Sigmoid colon (tissue), 6 donors: ENCODE measurements at regions not wholly inside any gene's neighbourhood (a gene's known extent, or its start where the extent isn't known, plus 50 kb on each side); places are given as distances from the start of the nearest gene placed in this dataset.

Source experiments
- DNase-seq: peaks from one replicate; pipeline ENCODE4 v3.0.0-alpha.2; 2019
- H3K27ac ChIP-seq, 4 donors: fragments of 200-600 bp; sonication (generic); one replicate each; pipeline ENCODE4 v1.5.1; 2016 to 2019; ENCODE audit warnings: mild to moderate bottlenecking in 1 of 4
- H3K27me3 ChIP-seq, 3 donors: fragments of 200-600 bp; sonication (generic); one replicate each; pipeline ENCODE4 v1.5.1; 2019; ENCODE audit warnings: mild to moderate bottlenecking in 1 of 3
- H3K36me3 ChIP-seq, 4 donors: fragments of 200-600 bp; sonication (generic); one replicate each; pipeline ENCODE4 v1.5.1; 2016 to 2019
- H3K4me1 ChIP-seq, 4 donors: fragments of 200-600 bp; sonication (generic); one replicate each; pipeline ENCODE4 v1.5.1; 2017 to 2019
- H3K4me3 ChIP-seq, 4 donors: fragments of 200-600 bp; sonication (generic); one replicate each; pipeline ENCODE4 v1.5.1; 2017 to 2019; ENCODE audit warnings: mild to moderate bottlenecking in 2 of 4, moderate library complexity in 1 of 4
- H3K9me3 ChIP-seq, 4 donors: fragments of 200-600 bp in 3 of 4; sonication (generic) in 3 of 4; one replicate each; pipeline versions ENCODE4 v1.5.1 to v1.6.1; 2013 to 2019
- EP300 ChIP-seq, 4 donors: sonication (generic); formaldehyde crosslinking; IDR thresholded peaks; one replicate each; pipeline ENCODE4 v1.6.1; 2017; ENCODE audit warnings: antibody characterized with exemption in 4 of 4
- POLR2A ChIP-seq, 2 donors: fragments of 450-650 bp; IDR thresholded peaks; one replicate each; pipeline ENCODE4 v1.6.1; 2016; ENCODE audit warnings: antibody characterized with exemption in 2 of 2, mild to moderate bottlenecking in 2 of 2, moderate library complexity in 2 of 2
- POLR2AphosphoS5 ChIP-seq, 4 donors: sonication (generic); formaldehyde crosslinking; IDR thresholded peaks; one replicate each; pipeline ENCODE4 v1.6.1; 2017; ENCODE audit warnings: antibody characterized with exemption in 4 of 4
- WGBS, 2 donors: extraction: QIAGEN DNeasy Blood & Tissue Kit; methylation state at CpG; one replicate each; pipeline ENCODE4 v1.1.7; 2013; 5-methylcytosine and 5-hydroxymethylcytosine counted together
- intact Hi-C: fragments of 100-400 bp; cut with DNase I; formaldehyde crosslinking; loops from one replicate; pipeline ENCODE4 v1.15.1; 2023
- TF ChIP-seq, protein P1 (sequence below), 4 experiments: fragments of 450-650 bp in 3 of 4; fragments of 200-600 bp in 1 of 4; IDR thresholded peaks; one replicate each; pipeline ENCODE4 v1.5.1; 2016 to 2019; ENCODE audit warnings: antibody characterized with exemption in 4 of 4, mild to moderate bottlenecking in 3 of 4, moderate library complexity in 2 of 4
- donor health status: healthy with polysubstance abuse.
- donor health status: healthy.

DNA sequence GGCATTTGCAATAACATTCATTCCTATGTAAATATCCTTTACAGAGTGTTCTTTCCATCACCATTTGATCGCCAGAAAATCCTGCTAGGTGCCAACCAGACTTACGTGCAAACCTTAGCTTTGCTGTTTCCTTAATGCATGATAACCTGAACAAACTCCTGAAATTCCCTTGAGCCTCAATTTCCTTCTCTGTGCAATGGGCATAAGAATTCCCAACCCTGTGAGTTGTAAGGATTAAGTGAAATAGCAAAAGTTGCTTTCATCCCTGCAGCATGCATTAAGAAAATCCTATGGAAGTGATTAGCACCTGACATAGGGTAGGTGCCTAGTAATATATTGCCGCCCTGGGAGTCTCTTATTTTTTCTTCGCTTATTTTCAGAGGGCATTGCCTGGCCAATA, 272.7 kb downstream of the MAF start:
- H3K27me3 ChIP-seq, result no peaks in the 10 kb centered on the region
- intact Hi-C loops, result no loop called here
- H3K9me3 ChIP-seq, result no peaks in the 10 kb centered on the region
- DNase-seq, result no peak
- peaks cover 0 to 9% (median 2%) of the 10 kb centered on the region in 4 donors for H3K4me1 ChIP-seq
- WGBS, 2 donors, result 85 to 90% methylated on average over 4 of the region's 4 CpGs
- H3K36me3 ChIP-seq, result no peaks in the 10 kb centered on the region
- H3K4me3 ChIP-seq, result no peak overlapping the region
- H3K27ac ChIP-seq, result no peak overlapping the region
- TF ChIP-seq EP300 (IDR thresholded peaks at IDR 0.05) (no peak), POLR2AphosphoS5 (IDR thresholded peaks at IDR 0.05) (no peak), POLR2A (IDR thresholded peaks at IDR 0.05) (no peak)
- TF ChIP-seq, protein P1, sequence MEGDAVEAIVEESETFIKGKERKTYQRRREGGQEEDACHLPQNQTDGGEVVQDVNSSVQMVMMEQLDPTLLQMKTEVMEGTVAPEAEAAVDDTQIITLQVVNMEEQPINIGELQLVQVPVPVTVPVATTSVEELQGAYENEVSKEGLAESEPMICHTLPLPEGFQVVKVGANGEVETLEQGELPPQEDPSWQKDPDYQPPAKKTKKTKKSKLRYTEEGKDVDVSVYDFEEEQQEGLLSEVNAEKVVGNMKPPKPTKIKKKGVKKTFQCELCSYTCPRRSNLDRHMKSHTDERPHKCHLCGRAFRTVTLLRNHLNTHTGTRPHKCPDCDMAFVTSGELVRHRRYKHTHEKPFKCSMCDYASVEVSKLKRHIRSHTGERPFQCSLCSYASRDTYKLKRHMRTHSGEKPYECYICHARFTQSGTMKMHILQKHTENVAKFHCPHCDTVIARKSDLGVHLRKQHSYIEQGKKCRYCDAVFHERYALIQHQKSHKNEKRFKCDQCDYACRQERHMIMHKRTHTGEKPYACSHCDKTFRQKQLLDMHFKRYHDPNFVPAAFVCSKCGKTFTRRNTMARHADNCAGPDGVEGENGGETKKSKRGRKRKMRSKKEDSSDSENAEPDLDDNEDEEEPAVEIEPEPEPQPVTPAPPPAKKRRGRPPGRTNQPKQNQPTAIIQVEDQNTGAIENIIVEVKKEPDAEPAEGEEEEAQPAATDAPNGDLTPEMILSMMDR (IDR thresholded peaks at IDR 0.05), result no peak

DNA sequence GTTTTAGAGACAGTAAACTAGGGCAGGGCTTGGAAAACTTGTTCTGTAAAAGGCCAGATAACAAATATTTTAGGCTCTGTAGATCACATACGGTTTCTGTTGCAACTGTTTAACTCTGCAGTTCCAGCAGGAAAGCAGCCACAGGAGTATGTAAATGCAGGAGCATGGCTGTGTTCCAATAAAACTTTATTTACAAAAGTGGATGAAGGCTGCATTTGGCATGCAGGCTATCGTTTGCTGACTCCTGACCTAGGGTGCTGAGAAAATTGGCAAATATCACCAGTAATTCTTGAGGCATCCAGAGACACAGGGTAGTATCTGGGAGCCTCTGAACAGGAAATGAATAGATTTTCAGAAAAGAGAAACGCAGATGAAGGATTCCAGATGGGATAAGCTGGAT, 274.0 kb downstream of the MAF start:
- H3K36me3 ChIP-seq, result no peaks in the 10 kb centered on the region
- intact Hi-C loops, result no loop called here
- H3K27ac ChIP-seq, result no peak overlapping the region
- H3K27me3 ChIP-seq, result no peaks in the 10 kb centered on the region
- H3K4me3 ChIP-seq, result no peak overlapping the region
- TF ChIP-seq POLR2A (IDR thresholded peaks at IDR 0.05), result no peak
- TF ChIP-seq EP300 (IDR thresholded peaks at IDR 0.05), result no peak
- TF ChIP-seq, protein P1 (IDR thresholded peaks at IDR 0.05), result no peak
- TF ChIP-seq POLR2AphosphoS5 (IDR thresholded peaks at IDR 0.05), result no peak
- peaks cover 0 to 9% (median 2%) of the 10 kb centered on the region in 4 donors for H3K4me1 ChIP-seq
- WGBS, 2 donors, result 47 to 72% methylated on average over 3 of the region's 3 CpGs
- no peak for DNase-seq
- no peaks in the 10 kb centered on the region for H3K9me3 ChIP-seq

DNA sequence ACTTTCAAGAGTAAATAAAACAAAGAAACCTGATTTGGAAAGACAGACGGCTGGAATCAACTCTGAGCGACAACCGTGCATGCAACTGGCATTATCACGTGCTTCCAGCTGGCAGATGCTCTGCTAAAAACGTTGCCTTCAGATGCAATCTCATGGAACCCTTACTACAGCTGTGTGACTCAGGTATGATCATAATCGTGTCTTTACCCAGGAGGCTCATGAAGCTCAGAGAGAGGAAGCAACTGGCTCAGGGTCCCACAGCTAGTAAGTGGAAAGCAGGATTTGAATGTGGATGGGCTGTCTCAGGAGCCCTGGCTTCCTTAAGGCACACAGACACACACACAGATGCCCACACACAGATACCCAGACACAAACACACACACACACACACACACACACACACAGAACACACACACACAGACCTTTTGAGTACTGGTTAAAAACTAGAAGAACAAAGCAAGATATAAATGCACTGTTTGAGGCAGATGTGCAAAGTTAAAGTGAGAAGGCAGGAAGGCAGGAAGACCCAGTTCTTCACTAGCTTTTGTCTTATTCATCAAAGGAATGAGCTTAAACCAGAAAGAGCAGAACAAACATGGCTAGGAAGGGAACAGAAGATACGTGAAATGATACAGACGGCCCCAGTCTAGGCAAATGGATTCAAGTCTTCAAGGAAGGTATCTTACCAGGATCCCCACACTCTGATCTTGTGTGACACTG, 275.2 kb downstream of the MAF start:
- DNase-seq, result no peak
- H3K4me1 ChIP-seq, result peaks cover 0 to 9% (median 1%) of the 10 kb centered on the region in 4 donors
- H3K27ac ChIP-seq, result no peak overlapping the region
- no peak for TF ChIP-seq POLR2A (IDR thresholded peaks at IDR 0.05)
- no peak for TF ChIP-seq POLR2AphosphoS5 (IDR thresholded peaks at IDR 0.05)
- TF ChIP-seq, protein P1 (IDR thresholded peaks at IDR 0.05), result no peak
- TF ChIP-seq EP300 (IDR thresholded peaks at IDR 0.05), result no peak
- H3K9me3 ChIP-seq, result no peaks in the 10 kb centered on the region
- 77% methylated on average over 8 of the region's 8 CpGs for WGBS, 2 donors
- no peaks in the 10 kb centered on the region for H3K27me3 ChIP-seq
- no peaks in the 10 kb centered on the region for H3K36me3 ChIP-seq
- intact Hi-C loops, result no loop called here
- no peak overlapping the region for H3K4me3 ChIP-seq

DNA sequence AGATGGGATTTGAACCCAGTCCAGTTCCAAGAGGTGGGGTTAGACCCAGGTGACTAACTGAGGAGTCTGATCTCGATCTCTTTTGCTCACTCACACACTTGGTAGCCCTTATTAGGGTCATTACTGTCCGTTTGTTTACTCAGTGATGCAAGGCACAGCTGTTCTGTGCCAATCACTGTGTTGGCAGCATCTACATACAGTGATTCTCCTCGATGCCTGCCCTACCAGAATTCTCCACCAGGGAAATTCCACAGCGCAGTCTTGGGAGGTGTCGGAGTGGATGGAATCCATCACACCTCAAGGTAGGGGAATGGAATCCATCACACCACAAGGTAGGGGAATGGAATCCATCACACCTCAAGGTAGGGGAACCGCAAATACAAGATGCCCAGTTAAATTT, 279.6 kb downstream of the MAF start:
- H3K27ac ChIP-seq, result no peak overlapping the region
- H3K4me1 ChIP-seq, result no peaks in the 10 kb centered on the region
- no peaks in the 10 kb centered on the region for H3K36me3 ChIP-seq
- TF ChIP-seq, protein P1 (IDR thresholded peaks at IDR 0.05), result no peak
- TF ChIP-seq POLR2AphosphoS5 (IDR thresholded peaks at IDR 0.05) (no peak), POLR2A (IDR thresholded peaks at IDR 0.05) (no peak), EP300 (IDR thresholded peaks at IDR 0.05) (no peak)
- DNase-seq, result no peak
- WGBS, 2 donors, result 70 to 89% methylated on average over 6 of the region's 6 CpGs
- no peaks in the 10 kb centered on the region for H3K9me3 ChIP-seq
- intact Hi-C loops, result no loop called here
- H3K27me3 ChIP-seq, result no peaks in the 10 kb centered on the region
- H3K4me3 ChIP-seq, result no peak overlapping the region
